ENCODE measurements at regions not wholly inside any gene's neighbourhood (a gene's known extent, or its start where the extent isn't known, plus 50 kb on each side); places are given as distances from the start of the nearest gene placed in this dataset.

- ATAC-seq (no peak), FAIRE-seq (no peak), DNase-seq (ENCODE audit: low read depth in 1 of 2, low spot score in 1 of 2) (no peak)
- POLR2A ChIA-PET, result no interaction called here
- Histone ChIP-seq H3K9me3 (peaks cover 9% of the 10 kb centered on the region; the same call in 2 of the 3 replicates), H3K4me1 (no peaks in the 10 kb centered on the region), H3K4me3 (no peak overlapping the region), H3K27ac (no peak overlapping the region), H3K4me2 (no peak overlapping the region)
- CTCF ChIA-PET, result interaction anchor here (1.0 to 1.3 kb wide), 2 partner anchors 22 to 29 kb away, joined by 3 read pairs; no protein-coding TSS in a partner anchor
- peak; percentile 14 to 54; a peak in 1 of 4 replicates for TF ChIP-seq CEBPB (IDR thresholded peaks at IDR 0.05)
- TF ChIP-seq, protein P1, sequence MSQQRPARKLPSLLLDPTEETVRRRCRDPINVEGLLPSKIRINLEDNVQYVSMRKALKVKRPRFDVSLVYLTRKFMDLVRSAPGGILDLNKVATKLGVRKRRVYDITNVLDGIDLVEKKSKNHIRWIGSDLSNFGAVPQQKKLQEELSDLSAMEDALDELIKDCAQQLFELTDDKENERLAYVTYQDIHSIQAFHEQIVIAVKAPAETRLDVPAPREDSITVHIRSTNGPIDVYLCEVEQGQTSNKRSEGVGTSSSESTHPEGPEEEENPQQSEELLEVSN (IDR thresholded peaks at IDR 0.05; ENCODE audit: borderline replicate concordance, low read depth), result no peak
- 19% methylated on average over 5 of the region's 5 CpGs for WGBS (ENCODE audit: missing lambda C conversion rate)
Observed at GRCh38 chr1:229769809-229770208, 143.8 kb downstream of the URB2 start.

DNA sequence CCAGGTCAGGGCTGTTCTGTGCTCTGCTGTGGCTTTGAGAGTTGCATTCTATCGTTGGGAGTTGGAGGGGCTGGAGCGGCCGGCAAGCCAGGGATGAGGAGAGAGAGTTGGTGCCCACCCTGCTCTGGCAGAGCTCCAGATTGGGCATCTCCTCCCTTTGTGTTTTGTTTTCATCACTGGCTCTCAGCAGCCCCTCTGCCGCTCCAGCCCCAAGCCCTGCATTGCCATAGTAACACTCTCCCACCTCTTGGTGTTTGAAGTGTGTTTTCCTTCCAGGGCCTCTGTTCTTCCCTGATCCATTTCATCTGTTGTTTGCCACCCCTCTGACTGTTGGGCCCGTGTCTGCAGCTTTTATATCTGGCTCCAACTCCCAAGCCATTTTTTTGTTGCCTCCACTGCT lies 152.7 kb downstream of the URB2 start:
- H3K4me2 ChIP-seq, result no peak overlapping the region
- CTCF ChIA-PET, result interaction anchor here (1.2 kb wide), 1 partner anchor 24 kb away, joined by 3 read pairs; no protein-coding TSS in a partner anchor
- FAIRE-seq (no peak), ATAC-seq (no peak), DNase-seq (ENCODE audit: low read depth in 1 of 2, low spot score in 1 of 2) (no peak)
- H3K9me3 ChIP-seq, result no peaks in the 10 kb centered on the region
- no peaks in the 10 kb centered on the region for H3K4me1 ChIP-seq
- no peak overlapping the region for H3K27ac ChIP-seq
- H3K4me3 ChIP-seq, result no peak overlapping the region
- TF ChIP-seq, protein P2, sequence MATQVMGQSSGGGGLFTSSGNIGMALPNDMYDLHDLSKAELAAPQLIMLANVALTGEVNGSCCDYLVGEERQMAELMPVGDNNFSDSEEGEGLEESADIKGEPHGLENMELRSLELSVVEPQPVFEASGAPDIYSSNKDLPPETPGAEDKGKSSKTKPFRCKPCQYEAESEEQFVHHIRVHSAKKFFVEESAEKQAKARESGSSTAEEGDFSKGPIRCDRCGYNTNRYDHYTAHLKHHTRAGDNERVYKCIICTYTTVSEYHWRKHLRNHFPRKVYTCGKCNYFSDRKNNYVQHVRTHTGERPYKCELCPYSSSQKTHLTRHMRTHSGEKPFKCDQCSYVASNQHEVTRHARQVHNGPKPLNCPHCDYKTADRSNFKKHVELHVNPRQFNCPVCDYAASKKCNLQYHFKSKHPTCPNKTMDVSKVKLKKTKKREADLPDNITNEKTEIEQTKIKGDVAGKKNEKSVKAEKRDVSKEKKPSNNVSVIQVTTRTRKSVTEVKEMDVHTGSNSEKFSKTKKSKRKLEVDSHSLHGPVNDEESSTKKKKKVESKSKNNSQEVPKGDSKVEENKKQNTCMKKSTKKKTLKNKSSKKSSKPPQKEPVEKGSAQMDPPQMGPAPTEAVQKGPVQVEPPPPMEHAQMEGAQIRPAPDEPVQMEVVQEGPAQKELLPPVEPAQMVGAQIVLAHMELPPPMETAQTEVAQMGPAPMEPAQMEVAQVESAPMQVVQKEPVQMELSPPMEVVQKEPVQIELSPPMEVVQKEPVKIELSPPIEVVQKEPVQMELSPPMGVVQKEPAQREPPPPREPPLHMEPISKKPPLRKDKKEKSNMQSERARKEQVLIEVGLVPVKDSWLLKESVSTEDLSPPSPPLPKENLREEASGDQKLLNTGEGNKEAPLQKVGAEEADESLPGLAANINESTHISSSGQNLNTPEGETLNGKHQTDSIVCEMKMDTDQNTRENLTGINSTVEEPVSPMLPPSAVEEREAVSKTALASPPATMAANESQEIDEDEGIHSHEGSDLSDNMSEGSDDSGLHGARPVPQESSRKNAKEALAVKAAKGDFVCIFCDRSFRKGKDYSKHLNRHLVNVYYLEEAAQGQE (IDR thresholded peaks at IDR 0.05), result no peak
- TF ChIP-seq RNF2 (IDR thresholded peaks at IDR 0.05; ENCODE audit: borderline replicate concordance, low read depth), result no peak
- no peak for TF ChIP-seq ZSCAN20 (CRISPR knock-in tag; IDR thresholded peaks at IDR 0.05)
- no peak for TF ChIP-seq HOXB5 (CRISPR knock-in tag; IDR thresholded peaks at IDR 0.05)
- TF ChIP-seq CBX2 (IDR thresholded peaks at IDR 0.05; ENCODE audit: borderline replicate concordance, low read depth), result no peak
- TF ChIP-seq, protein P3, sequence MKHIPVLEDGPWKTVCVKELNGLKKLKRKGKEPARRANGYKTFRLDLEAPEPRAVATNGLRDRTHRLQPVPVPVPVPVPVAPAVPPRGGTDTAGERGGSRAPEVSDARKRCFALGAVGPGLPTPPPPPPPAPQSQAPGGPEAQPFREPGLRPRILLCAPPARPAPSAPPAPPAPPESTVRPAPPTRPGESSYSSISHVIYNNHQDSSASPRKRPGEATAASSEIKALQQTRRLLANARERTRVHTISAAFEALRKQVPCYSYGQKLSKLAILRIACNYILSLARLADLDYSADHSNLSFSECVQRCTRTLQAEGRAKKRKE (CRISPR knock-in tag; IDR thresholded peaks at IDR 0.05; ENCODE audit: low read depth), result no peak
- no peak for TF ChIP-seq EP300 (IDR thresholded peaks at IDR 0.05)
- no peak for TF ChIP-seq JUN (IDR thresholded peaks at IDR 0.05)
- TF ChIP-seq, protein P1 (IDR thresholded peaks at IDR 0.05; ENCODE audit: borderline replicate concordance, low read depth), result no peak
- TF ChIP-seq POLR2AphosphoS2 (conservative IDR thresholded peaks at IDR 0.05; ENCODE audit: low read length), result no peak
- no peak for TF ChIP-seq RCOR1 (IDR thresholded peaks at IDR 0.05; ENCODE audit: low read depth, low read length)
- TF ChIP-seq HEYL (CRISPR knock-in tag; IDR thresholded peaks at IDR 0.05), result no peak
- no peak for TF ChIP-seq CHD4 (IDR thresholded peaks at IDR 0.05; ENCODE audit: borderline replicate concordance)
- POLR2A ChIA-PET, result no interaction called here
- 45% methylated on average over 5 of the region's 5 CpGs for WGBS (ENCODE audit: missing lambda C conversion rate)

GRCh38 chr1:229781453-229781852 lies 155.4 kb downstream of the URB2 start:
- CTCF ChIA-PET, result no interaction called here
- WGBS (ENCODE audit: missing lambda C conversion rate), result 62% methylated on average over 6 of the region's 7 CpGs
- H3K4me2 ChIP-seq, result no peak overlapping the region

More at GRCh38 chr1:229781453-229781852, 155.4 kb downstream of the URB2 start:
- ATAC-seq (no peak), DNase-seq (ENCODE audit: low read depth in 1 of 2, low spot score in 1 of 2) (no peak), FAIRE-seq (no peak)
- no peak overlapping the region for H3K4me3 ChIP-seq
- POLR2A ChIA-PET, result no interaction called here
- TF ChIP-seq EP300 (IDR thresholded peaks at IDR 0.05) (no peak), RAD21 (conservative IDR thresholded peaks at IDR 0.05 in 1 of 2, IDR thresholded peaks at IDR 0.05 in 1 of 2) (0 out of 5 replicates have a peak, but pooled peaks have one; percentile 4 to 11), EHF (CRISPR knock-in tag; IDR thresholded peaks at IDR 0.05) (no peak), HOXA7 (CRISPR knock-in tag; IDR thresholded peaks at IDR 0.05) (no peak), ZC3H11A (IDR thresholded peaks at IDR 0.05) (no peak), ELK1 (IDR thresholded peaks at IDR 0.05; ENCODE audit: low read depth, low read length) (no peak)
- TF ChIP-seq, protein P4, sequence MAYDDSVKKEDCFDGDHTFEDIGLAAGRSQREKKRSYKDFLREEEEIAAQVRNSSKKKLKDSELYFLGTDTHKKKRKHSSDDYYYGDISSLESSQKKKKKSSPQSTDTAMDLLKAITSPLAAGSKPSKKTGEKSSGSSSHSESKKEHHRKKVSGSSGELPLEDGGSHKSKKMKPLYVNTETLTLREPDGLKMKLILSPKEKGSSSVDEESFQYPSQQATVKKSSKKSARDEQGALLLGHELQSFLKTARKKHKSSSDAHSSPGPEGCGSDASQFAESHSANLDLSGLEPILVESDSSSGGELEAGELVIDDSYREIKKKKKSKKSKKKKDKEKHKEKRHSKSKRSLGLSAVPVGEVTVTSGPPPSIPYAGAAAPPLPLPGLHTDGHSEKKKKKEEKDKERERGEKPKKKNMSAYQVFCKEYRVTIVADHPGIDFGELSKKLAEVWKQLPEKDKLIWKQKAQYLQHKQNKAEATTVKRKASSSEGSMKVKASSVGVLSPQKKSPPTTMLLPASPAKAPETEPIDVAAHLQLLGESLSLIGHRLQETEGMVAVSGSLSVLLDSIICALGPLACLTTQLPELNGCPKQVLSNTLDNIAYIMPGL (CRISPR knock-in tag; IDR thresholded peaks at IDR 0.05; ENCODE audit: borderline replicate concordance), result no peak
- H3K4me1 ChIP-seq, result no peaks in the 10 kb centered on the region
- H3K27ac ChIP-seq, result no peak overlapping the region
- H3K9me3 ChIP-seq, result no peaks in the 10 kb centered on the region
